ENCODE measurements at regions not wholly inside any gene's neighbourhood (a gene's known extent, or its start where the extent isn't known, plus 50 kb on each side); places are given as distances from the start of the nearest gene placed in this dataset.

GRCh38 chr19:32189956-32190706 lies 155.3 kb upstream of the ZNF507 start:
- no peak for DNase-seq

GRCh38 chr19:32191921-32192320 lies 153.5 kb upstream of the ZNF507 start:
- no peak for DNase-seq

DNA sequence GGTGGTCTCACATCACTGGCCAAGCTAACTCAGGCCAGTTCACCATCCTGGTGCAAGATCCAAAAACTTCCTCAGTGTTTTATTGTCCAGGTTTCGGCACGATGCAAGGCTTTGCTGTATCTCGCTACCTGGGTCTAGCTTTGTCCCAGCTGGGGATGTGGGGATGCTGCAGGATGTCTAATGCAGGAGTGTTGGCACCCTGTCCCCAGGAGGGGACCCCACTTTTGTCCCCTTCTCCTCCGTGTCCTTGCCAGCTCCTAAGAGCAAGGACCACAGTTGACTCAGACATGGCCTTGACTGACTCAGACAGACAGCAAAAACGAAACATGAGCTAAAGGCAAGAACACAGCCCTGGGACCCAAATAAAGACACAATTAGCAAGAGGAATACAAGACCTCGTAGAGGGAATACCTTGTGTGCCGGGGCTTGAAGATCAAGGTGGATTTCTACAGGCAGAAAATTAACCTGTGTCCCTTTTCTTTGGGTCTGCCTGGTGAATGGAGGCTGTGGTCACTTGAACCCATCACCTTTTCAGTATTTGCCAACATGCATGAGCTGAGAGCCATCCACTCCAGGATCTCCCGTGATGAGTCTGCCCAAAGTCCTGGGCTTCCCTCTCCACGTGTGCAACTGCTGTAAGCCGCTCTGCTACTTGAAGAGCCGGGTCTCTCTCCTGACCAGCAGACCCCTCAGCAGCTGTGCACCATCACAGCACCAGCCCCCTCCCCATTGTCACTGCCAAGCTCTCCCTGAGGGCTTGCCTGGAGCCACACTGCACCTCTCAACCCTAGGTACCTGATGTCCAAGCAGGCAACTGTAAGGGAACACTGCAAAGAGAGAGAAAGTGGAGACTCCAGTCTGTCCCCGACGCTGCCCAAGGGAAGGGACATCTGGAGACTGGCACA lies 149.5 kb upstream of the ZNF507 start:
- DNase-seq, result no peak

DNA sequence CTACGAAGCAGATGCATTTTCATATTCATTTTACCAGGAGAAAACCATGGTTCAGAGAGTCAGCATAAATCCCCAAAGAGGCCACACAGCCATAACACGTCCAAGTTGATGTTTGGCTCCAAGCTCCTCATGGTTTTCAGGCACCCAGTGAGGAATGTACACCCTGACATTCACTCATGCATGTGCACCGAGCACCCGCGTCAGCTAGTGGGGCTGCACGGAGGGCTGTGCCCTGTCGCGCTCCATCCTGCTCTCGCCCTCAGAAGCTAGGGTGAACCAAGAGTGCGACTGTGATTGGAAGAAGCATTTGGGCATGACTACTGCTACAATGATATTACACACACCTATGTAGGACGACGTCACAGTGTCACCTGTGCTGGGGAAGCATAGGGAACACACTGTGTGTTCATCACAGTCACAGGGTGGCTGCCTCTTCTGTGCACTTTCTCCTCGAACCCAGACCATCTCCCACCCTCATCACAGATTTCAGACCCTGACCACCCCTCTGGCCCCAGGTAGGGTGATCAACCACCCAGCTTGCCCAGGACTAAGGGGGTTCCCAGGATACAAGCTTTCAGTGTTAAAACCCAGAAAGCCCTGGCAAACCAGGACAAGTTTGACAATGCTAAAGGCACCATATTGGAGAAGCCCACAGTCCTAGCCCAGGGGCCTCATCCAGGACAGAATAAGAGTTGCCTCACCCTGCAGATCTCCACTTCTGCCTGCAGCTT lies 148.6 kb upstream of the ZNF507 start:
- no peak for DNase-seq

GRCh38 chr19:32197896-32198882 lies 147.2 kb upstream of the ZNF507 start:
- DNase-seq, result no peak

DNA sequence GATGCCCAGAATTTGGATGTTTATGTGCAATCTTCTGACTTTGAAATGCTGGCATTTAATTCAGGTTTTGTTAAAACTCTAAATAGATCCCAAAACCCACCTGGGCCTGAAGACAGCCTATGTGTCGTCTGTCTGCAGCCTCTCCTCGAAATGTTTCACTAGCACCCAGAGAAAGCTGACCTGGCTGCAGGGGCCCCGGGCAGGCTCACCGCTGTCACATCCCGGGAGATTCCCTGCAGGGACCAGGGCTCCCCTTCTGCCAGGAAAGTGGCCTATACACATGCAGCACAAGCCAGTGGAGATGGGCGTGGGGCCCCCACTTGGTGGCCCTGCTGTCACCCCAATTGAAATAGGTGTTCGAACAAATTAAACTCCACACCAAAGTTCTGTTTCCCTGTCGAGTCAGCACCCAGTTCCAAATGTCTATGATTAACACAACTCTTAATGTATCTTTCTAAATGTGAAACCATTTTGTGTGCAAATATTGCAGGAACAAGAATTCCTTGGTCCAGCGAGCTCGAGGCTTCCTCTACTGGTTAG lies 145.8 kb upstream of the ZNF507 start:
- no peak for DNase-seq

GRCh38 chr19:32200312-32201038 lies 144.9 kb upstream of the ZNF507 start:
- peak; percentile 25 to 35 for DNase-seq

DNA sequence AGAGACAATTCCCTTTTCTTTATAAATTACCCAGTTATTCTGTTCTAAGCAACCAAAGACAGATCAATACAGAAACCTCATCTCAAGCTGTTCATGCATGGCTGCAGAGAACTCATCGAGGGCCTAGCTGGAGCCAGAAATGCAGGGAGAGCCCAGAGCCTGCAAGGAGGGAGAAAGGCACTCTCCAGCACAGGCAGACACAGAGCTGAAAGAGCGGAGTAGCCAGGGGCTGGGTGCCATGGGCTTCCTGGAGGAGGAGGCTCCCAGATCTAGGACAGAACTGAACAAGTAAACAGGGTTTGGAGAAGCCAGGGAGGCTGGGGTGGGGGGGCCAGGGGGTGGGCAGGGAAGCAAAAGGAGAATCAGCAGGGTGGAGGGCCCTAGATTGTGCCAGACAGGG lies 144.2 kb upstream of the ZNF507 start:
- no peak for DNase-seq

- DNase-seq, result no peak
Observed at GRCh38 chr19:32201636-32202051, 143.8 kb upstream of the ZNF507 start.

- DNase-seq, result no peak
Observed at GRCh38 chr19:32202244-32202643, 143.2 kb upstream of the ZNF507 start.

- DNase-seq, result no peak
Observed at GRCh38 chr19:32203161-32203560, 142.2 kb upstream of the ZNF507 start.

GRCh38 chr19:32206065-32206464 lies 139.3 kb upstream of the ZNF507 start:
- no peak for DNase-seq

GRCh38 chr19:32208060-32208459 lies 137.3 kb upstream of the ZNF507 start:
- no peak for DNase-seq

GRCh38 chr19:32219392-32219791 lies 126.0 kb upstream of the ZNF507 start:
- DNase-seq, result no peak

GRCh38 chr19:32219881-32220472 lies 125.4 kb upstream of the ZNF507 start:
- DNase-seq, result no peak

GRCh38 chr19:32220951-32221350 lies 124.5 kb upstream of the ZNF507 start:
- no peak for DNase-seq

DNA sequence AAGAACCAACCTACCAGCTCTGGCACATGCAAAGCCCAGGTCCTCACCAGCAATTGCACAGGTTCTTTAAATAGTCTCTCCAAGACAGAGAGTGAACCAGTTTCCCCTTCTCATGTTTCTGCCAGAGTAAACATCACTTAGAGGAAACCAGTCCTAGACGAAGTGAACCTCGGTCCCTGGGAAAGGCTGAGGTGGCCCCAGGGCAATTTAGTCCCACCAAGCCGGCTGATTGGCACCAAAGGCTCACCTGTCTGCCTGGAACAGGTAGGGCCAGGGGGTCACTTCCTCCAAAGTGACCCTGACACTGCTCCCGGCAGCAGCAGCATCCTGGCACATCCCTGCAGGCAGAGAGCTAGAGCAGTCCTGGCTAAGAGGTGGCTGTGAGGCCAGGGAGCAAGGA lies 122.9 kb upstream of the ZNF507 start:
- no peak for DNase-seq

DNA sequence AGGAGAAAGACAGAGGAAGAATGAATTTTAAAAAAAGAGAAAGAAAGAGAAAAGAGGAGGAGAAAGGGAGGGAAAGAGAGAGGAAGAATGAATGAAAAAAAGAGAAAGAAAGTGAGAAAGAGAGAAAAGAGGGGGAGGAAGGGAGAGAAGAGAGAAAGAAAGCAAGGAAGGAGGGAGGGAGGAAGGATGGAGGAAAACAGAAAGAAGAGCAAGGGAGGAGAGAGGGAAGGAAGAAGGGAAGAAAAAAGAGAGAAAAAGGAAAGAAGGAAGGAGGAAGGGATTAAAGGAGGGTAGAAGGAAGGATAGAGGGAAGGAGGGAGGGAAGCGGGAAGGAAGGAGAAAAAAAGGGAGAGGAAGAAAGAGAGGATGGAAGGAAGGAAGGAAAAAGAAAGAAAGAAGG lies 122.3 kb upstream of the ZNF507 start:
- no peak for DNase-seq

GRCh38 chr19:32223595-32224370 lies 121.6 kb upstream of the ZNF507 start:
- no peak for DNase-seq
